Lower leg skin (tissue), 4 donors: ENCODE measurements at regions not wholly inside any gene's neighbourhood (a gene's known extent, or its start where the extent isn't known, plus 50 kb on each side); places are given as distances from the start of the nearest gene placed in this dataset.

Source experiments
- DNase-seq, 2 donors: peaks; one replicate each; pipeline ENCODE4 v3.0.0-alpha.2; 2019; ENCODE audit warnings: low spot score in 2 of 2
- H3K4me3 ChIP-seq: fragments of 200-600 bp; sonication (generic); 2 replicates; pipeline ENCODE4 v1.5.1; 2017; ENCODE audit warnings: mild to moderate bottlenecking, low read depth; ENCODE audit not compliant: poor library complexity, severe bottlenecking
- CTCF ChIP-seq, 3 donors: fragments of 450-650 bp; IDR thresholded peaks; one replicate each; pipeline ENCODE4 v1.5.1; 2016; ENCODE audit warnings: antibody characterized with exemption in 3 of 3, mild to moderate bottlenecking in 3 of 3, moderate library complexity in 2 of 3
- POLR2A ChIP-seq, 2 donors: fragments of 450-650 bp; IDR thresholded peaks; one replicate each; pipeline ENCODE4 v1.6.1; 2016 to 2017; ENCODE audit warnings: antibody characterized with exemption in 2 of 2, mild to moderate bottlenecking in 1 of 2, moderate library complexity in 1 of 2
- WGBS, 2 donors: methylation state at CpG; one replicate each; pipeline ENCODE4 v1.1.5; 2018; 5-methylcytosine and 5-hydroxymethylcytosine counted together
- intact Hi-C: fragments of 100-400 bp; cut with DNase I; formaldehyde crosslinking; loops from one replicate; pipeline ENCODE4 v1.15.0; 2023; ENCODE audit warnings: low total_unique reads

GRCh38 chr2:181114021-181114420, 133.6 kb downstream of the UBE2E3 start:
- intact Hi-C loops, result no loop called here
- no peak overlapping the region for H3K4me3 ChIP-seq
- no peak for TF ChIP-seq CTCF (IDR thresholded peaks at IDR 0.05)
- TF ChIP-seq POLR2A (IDR thresholded peaks at IDR 0.05), result no peak
- WGBS, 2 donors, result 93 to 96% methylated on average over 4 of the region's 4 CpGs
- DNase-seq, result no peak

GRCh38 chr2:181116261-181116660, 135.9 kb downstream of the UBE2E3 start:
- DNase-seq, result no peak
- 54 to 71% methylated on average over 1 of the region's 1 CpG for WGBS, 2 donors
- no peak overlapping the region for H3K4me3 ChIP-seq
- TF ChIP-seq POLR2A (IDR thresholded peaks at IDR 0.05) (no peak), CTCF (IDR thresholded peaks at IDR 0.05) (no peak)
- intact Hi-C loops, result no loop called here

- TF ChIP-seq POLR2A (IDR thresholded peaks at IDR 0.05) (no peak), CTCF (IDR thresholded peaks at IDR 0.05) (no peak)
- H3K4me3 ChIP-seq, result no peak overlapping the region
- intact Hi-C loops, result no loop called here
- DNase-seq, result no peak
Measured at GRCh38 chr2:181117206-181117925, 137.0 kb downstream of the UBE2E3 start.

DNA sequence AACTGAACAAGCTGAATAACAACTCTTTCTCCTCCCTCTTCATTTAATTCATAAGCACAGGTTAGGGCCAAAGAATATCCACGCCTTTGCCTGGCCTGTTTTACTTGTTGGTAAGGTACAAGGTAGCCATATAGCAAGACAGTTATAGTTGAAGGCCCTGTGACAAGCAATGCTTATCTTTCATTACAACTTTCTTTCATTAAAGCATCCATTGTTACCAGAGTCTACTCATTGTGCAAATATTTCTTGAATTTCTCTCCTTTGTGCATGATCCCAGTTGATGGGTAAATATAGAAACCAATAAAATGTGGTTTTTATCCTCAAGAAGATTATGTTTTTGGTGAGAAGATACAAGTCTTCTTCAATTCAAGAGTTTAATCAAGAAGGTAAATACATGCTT, 140.2 kb downstream of the UBE2E3 start:
- intact Hi-C loops, result no loop called here

DNA sequence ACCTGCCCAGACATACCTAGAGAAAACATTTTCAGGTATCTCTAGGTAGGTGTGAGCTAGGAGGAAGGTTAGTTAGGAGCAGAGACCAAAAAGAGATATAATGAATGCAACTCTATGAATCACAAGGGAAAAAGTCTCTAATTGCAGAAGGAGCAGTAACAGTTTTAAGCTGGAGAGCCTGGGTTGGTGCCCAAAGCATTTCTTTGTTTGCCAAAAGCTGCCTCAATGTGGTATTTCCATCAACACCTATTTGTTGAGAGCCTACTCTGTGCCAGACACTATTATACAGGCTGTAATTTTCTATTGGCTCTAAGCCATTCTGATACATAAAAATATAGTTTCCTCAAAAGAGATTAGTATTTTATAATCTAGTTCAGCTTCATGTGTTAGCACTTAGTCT, 141.6 kb downstream of the UBE2E3 start:
- no peak for TF ChIP-seq CTCF (IDR thresholded peaks at IDR 0.05)
- TF ChIP-seq POLR2A (IDR thresholded peaks at IDR 0.05), result no peak
- H3K4me3 ChIP-seq, result no peak overlapping the region
- DNase-seq, result no peak
- intact Hi-C loops, result no loop called here

More for the DNA sequence above, 140.2 kb downstream of the UBE2E3 start:
- TF ChIP-seq CTCF (IDR thresholded peaks at IDR 0.05) (no peak), POLR2A (IDR thresholded peaks at IDR 0.05) (no peak)
- WGBS, 2 donors, result 70 to 81% methylated on average over 1 of the region's 1 CpG
- DNase-seq, result no peak
- H3K4me3 ChIP-seq, result no peak overlapping the region

GRCh38 chr2:181122601-181123000, 142.2 kb downstream of the UBE2E3 start:
- TF ChIP-seq CTCF (IDR thresholded peaks at IDR 0.05) (no peak), POLR2A (IDR thresholded peaks at IDR 0.05) (no peak)
- no peak overlapping the region for H3K4me3 ChIP-seq
- intact Hi-C loops, result no loop called here
- WGBS, 2 donors, result 67 to 91% methylated on average over 2 of the region's 2 CpGs
- no peak for DNase-seq
